ENCODE measurements at regions not wholly inside any gene's neighbourhood (a gene's known extent, or its start where the extent isn't known, plus 50 kb on each side); places are given as distances from the start of the nearest gene placed in this dataset.
"Not testable (repeated sequence)": the region's sequence is repeated elsewhere in the genome, so short reads cannot be mapped to it uniquely, and the experiment has no call there.

DNA sequence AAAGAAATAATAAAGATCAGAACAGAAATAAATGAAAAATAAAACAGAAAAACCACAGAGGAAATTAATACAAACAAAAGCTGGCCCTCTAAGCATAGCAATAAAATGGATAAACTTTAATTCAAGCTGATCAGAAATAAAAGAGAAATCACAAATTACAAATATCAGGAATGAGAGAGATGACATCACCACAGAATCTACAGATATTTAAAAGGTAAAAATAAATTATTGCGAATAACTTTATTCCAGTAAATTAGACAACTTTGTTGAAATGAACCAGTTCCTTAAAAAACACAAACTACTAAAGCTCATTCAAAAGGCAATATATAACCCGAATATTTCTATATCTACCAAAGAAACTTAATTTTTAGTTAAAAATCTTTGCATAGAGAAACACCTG lies 131.7 kb downstream of the PPP1R3A start:
- no peak for DNase-seq (ENCODE audit: low spot score)
- intact Hi-C loops (cut with DNase I) = no loop called here

DNA sequence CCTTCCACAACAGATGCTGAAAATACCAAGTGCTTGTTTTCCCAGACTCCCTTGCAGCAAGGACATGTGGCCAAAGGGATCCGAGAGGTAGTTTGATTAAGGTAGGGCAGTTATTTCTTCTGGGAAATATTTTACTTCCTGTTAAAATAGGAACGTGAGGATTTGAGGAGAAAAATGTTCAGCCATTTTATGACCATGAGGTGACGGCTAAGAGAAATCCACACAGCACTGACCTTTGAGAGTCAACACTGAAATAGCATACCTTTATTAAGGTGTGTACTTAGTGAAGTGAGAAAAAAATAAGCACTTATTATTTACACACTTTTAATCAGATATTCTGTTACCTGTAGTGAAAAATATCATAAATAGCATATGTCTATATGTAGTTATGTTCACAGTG lies 133.9 kb downstream of the PPP1R3A start:
- intact Hi-C loops (cut with DNase I) = no loop called here
- DNase-seq (ENCODE audit: low spot score) = no peak

DNA sequence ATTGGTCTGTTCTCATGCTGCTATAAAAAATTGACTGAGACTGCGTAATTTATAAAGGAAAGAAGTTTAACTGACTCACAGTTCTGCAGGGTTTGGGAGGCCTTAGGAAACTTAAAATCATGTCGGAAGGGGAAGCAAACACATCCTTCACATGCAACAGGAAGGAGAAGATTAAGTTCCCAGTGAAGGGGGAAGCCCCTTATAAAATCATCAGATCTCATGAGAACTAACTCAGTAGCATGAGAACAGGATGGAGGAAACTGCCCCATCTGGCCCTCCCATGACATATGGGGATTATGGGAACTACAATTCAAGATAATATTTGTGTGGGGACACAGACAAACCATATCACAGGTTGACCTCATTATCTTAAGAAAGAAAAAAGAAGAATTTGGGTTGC lies 134.5 kb downstream of the PPP1R3A start:
- intact Hi-C loops (cut with DNase I) = no loop called here
- DNase-seq (ENCODE audit: low spot score) = no peak

DNA sequence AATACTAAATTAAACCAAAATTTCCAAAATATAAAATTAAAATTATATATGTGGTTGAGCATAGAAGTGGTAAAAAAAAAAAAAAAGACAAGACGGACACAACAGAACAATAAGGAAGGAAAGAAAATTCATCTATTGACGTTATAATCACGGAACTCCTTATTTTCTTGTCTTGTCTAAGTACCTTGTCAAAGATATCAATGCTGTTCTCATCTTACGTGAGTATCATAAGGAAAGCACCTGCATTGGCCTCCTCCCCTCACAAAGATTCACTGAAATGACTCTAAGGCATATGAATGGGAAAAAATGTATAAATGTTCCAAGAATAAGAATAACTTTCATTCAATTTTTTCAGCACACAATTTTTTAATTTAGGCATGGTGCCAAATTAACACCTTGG lies 135.4 kb downstream of the PPP1R3A start:
- intact Hi-C loops (cut with DNase I) = no loop called here
- no peak for DNase-seq (ENCODE audit: low spot score)

DNA sequence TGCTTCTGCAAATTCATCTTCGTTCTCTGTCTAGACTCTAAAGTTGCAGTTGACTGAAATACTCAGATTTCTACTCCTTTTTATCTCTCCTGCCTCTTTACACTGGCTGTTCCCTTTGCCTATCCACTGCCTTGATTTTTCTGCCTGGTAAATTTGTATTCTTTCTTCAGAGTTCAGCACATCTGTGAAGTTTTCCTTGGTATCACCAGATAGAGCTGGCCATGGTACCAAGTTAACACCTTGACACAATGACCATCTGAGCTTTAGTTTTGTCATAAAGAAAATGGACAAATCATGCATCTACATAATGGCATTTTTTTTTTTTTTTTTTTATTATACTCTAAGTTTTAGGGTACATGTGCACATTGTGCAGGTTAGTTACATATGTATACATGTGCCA lies 143.0 kb downstream of the PPP1R3A start:
- intact Hi-C loops (cut with DNase I) = no loop called here
- DNase-seq (ENCODE audit: low spot score) = no peak

DNA sequence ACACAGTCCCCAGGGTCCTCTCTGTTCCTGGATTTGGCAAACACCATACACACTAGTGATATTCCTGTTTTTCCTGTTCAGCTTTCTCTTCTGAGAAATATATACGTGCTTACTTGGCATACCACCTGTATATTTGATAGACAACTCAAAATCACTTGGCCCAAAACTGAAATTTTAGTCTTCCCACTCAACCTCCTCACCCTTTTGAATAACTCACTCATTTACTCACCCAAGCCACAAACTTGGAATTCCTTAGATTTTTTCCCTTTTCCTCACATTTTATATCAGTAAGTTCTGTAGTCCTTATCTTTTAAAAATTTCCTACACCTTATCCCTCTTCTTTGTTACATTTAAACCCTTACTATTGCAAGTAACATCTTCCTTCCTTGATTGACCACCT lies 143.4 kb downstream of the PPP1R3A start:
- DNase-seq (ENCODE audit: low spot score) = no peak
- intact Hi-C loops (cut with DNase I) = no loop called here

DNA sequence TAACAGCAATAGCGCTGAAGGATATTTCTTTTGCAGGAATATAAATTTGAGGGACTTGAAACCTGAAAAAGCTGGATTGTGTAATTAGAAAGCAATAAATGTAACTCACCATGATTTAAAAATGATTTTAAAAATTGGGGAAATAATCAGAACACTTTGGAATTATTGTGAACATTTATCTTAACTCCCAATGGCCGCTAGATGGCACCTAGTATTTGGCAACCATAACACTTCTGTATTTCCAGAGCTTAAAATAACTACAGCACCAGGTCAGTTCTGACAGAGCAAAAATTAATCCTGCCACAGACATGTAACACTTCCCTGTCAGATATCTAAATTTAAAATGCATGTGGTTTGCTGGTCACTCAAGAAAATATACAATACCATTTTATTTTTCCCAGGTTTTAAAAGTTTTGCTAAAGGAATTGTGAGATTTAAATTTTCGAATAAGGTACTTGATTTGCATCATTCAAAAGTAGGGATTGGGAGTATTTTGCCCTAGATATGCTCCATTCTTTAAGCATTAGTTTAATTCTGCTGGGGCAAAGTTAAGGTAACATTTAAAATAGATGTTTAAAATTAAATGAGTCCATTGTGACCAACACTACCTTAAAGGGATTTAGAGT lies 144.5 kb downstream of the PPP1R3A start:
- intact Hi-C loops (cut with DNase I) = loop anchor here (5.0 kb wide), 1 partner anchor 143 kb away; the partner anchor contains the start of gene PPP1R3A
- no peak for DNase-seq (ENCODE audit: low spot score)

DNA sequence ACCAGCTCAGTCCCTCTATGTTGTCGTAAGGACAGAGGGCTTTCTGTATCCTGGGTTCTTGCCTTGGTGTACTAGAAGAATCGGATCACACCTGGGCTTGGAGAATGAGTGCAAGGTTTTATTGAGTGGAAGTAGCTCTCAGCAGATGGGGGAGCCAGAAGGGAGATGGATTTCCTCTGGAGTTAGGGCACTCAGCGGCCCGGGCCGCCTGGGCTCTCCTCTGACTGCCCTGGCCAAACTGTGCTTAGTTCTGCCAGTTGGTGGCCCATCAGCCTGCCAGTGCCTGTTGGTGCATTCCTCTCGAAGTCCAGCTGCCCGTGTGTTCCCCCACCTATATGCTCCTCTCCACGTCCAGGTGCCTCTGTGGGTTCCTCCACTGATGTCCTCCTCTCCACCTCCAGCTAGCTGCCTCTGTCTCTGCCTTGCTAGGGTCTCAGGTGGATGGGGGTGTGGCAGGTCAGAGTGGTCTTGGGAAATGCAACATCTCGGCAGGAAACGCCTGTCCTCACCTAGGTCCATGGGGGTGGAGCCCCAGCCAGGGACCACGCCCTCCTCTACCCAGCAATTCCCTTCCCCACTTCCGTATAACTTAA lies 148.6 kb downstream of the PPP1R3A start:
- intact Hi-C loops (cut with DNase I) = loop anchor here (5.0 kb wide), 1 partner anchor 147 kb away; the partner anchor contains the start of gene PPP1R3A
- no peak for DNase-seq (ENCODE audit: low spot score)

DNA sequence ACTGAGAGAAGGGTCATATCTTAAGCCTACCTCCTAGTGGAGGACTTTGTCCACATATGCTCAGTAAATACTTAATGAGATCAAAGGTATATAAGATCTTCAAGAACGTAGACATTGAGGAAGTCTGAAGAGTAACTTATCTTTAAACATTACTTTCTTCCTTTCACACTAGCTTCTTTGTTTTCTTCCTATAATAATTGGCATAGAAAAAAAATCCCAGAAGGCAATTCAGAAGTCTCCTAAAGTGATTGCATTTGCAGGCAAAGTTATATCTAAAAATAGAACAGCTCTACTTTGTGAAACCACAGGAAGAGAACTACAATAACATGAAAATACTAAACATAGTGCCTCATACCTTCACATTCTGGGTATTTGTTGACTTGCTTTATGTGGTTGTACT lies 150.4 kb downstream of the PPP1R3A start:
- DNase-seq (ENCODE audit: low spot score) = no peak
- intact Hi-C loops (cut with DNase I) = no loop called here

DNA sequence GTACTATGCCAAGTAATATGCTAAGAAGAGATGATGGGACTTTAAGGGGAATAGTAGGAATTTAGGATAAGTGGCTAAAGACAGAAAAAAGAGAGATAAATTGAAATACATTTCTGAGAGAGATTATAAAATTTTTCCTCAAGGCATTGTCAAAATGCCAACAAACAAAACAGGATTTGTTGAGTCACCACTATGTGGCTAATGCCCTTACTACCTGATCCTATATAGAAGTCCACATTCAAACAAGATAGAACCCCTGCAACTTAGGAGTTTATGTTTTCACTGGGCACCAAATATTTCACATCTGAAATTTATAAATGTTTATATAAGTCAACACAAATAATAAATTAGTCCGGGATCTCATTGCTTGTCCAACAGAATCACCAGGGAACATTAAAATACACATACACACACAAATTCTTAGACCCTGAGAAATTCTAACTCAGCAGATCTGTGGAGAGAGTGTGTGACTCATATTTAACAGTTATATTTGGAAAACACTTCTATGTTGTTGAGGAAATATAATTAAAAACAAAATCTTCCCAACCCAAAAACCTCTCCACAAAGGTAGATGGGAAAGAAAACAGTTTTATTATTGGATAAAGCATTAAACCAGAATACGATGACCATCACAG lies 154.3 kb downstream of the PPP1R3A start:
- intact Hi-C loops (cut with DNase I) = no loop called here
- DNase-seq (ENCODE audit: low spot score) = no peak

DNA sequence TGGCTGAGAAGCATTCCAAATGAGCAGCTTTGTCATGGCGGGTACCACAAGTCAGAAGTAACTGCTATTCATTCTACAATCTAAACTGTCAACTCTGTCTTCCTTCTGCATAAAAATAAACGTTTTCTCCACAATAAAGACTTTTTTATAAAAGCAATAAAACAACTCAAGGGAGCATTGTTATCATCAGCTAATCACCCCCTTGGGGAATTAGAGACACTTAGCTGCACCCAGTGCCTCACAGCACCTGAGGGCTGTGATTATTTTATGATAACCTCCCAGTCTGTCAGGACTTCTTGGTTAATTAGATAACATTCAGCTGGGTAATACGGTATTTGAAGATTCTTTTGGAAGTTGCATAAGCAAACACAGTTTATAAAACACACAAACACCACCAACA lies 155.6 kb downstream of the PPP1R3A start:
- intact Hi-C loops (cut with DNase I) = no loop called here

DNA sequence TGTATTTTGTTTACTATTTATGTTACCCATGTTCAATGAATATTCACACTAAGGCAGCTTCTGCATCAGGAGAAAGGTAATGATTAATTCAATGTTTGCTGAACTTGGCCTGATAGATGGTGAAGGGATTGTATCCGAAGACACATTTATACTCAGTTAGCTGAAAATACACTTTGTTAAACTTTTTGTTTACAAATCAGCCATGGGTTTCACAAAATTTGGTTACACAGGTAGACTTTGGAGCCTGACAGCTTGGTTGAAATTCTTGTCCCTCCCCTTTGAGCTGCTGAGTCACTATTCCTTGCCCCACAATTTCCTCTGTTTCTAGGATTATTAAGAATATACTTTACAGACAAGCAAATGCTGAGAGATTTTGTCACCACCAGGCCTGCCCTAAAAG lies 162.6 kb downstream of the PPP1R3A start:
- intact Hi-C loops (cut with DNase I) = no loop called here
- DNase-seq (ENCODE audit: low spot score) = no peak

More for the DNA sequence above, 155.6 kb downstream of the PPP1R3A start:
- no peak for DNase-seq (ENCODE audit: low spot score)

DNA sequence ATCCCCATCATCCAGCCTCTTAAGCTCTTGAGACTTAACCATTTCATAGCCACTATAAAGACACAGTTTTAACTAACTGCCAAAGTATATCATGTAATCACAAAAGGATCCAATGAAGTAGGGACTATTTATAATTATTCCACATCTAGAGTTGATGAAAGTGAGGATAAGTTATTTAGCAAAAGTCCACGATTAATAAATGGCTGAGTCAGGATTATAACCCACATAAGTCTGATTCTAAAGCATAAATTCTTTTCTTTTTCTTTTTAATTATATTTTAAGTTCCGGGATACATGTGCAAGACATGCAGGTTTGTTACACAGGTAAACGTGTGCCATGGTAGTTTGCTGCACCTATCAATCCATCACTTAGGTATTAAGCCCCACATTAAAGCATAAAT lies 166.1 kb downstream of the PPP1R3A start:
- DNase-seq (ENCODE audit: low spot score) = no peak
- intact Hi-C loops (cut with DNase I) = no loop called here

DNA sequence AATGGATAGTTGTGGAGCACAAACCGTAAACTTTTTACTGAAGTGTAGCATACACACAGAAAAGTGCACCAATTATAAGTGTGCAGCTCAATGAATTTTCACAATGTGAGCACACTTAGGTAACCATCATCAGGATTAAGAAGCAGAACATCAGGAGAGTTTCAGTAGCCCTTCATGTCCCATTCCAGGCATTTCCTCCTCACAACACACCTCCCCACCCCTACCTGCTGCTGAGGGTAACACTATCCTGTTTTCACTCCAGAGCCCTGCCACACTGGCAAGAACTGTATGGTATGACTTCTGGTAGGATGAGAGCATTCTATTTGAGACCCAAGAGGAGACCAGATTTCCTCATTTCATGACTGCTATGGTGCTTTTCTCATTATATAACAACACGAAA lies 166.5 kb downstream of the PPP1R3A start:
- intact Hi-C loops (cut with DNase I) = no loop called here
- DNase-seq (ENCODE audit: low spot score) = no peak

DNA sequence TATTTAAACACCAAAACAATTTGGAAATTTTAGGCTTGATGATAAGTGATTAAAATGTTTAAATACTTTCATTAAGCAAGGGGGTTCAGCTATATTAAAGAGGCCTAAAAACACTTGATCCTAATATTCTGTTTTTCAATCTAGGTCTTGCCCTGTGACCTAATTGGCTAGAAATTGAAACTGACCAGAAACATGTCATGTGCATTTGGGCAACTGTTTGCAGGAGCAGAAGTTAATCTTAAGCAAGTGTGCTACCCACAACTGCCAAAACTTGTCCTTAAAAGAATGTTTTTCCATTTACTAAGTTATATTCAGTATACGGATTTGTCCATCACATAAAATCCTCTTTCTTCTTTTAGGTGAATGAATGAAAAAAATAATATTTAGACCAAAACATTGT lies 167.3 kb downstream of the PPP1R3A start:
- intact Hi-C loops (cut with DNase I) = no loop called here
- no peak for DNase-seq (ENCODE audit: low spot score)

DNA sequence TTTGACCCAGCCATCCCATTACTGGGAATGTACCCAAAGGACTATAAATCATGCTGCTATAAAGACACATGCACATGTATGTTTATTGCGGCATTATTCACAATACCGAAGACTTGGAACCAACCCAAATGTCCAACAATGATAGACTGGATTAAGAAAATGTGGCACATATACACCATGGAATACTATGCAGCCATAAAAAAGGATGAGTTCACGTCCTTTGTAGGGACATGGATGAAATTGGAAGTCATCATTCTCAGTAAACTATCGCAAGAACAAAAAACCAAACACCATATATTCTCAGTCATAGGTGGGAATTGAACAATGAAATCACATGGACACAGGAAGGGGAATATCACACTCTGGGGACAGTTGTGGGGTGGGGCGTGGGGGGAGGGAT lies 170.4 kb downstream of the PPP1R3A start:
- intact Hi-C loops (cut with DNase I); DNase-seq (ENCODE audit: low spot score): not testable (repeated sequence)

DNA sequence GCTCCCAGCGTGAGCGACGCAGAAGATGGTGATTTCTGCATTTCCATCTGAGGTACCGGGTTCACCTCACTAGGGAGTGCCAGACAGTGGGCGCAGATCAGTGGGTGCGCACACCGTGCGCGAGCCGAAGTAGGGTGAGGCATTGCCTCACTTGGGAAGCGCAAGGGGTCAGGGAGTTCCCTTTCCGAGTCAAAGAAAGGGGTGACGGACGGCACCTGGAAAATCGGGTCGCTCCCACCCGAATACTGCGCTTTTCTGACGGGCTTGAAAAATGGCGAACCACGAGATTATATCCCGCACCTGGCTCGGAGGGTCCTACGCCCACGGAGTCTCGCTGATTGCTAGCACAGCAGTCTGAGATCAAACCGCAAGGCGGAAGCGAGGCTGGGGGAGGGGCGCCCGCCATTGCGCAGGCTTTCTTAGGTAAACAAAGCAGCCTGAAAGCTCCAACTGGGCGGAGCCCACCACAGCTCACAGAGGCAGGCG lies 175.8 kb downstream of the PPP1R3A start:
- DNase-seq (ENCODE audit: low spot score); intact Hi-C loops (cut with DNase I): not testable (repeated sequence)

DNA sequence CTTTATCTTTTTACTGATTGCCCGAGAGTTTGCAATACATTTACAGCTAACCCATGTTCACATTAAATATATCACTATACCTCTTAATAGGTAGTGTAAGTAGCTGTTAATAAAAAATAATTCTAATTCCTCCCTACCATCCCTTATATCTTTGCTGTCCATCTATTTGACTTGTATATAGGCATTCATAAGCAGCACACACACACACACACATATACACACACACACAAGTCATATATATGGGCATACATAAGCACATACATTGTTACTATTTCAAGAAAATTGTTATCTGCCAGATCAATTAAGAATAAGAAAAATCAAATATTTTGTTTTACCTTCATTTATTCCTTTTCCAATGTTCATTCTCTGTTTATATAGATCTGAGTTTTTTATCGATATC lies 176.4 kb downstream of the PPP1R3A start:
- no peak for DNase-seq (ENCODE audit: low spot score)
- intact Hi-C loops (cut with DNase I) = no loop called here

DNA sequence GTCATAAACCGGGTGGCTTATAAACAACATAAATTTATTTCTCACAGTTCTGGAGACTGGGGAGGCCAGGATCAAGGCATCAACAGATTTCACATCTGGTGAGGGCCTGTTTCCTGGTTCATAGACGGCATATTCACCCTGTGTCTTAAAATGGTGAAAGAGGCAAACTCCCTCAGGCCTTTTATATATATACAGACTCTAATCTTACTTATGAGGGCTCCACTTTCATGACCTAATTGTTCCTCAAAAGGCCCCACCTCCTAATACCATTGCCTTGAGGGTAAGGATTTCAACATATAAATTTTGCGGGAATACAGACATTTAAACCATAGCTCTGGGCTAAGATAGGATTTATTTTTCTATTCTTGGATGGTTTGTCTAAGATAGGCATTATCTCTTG lies 187.2 kb downstream of the PPP1R3A start:
- DNase-seq (ENCODE audit: low spot score) = no peak
- intact Hi-C loops (cut with DNase I) = no loop called here

DNA sequence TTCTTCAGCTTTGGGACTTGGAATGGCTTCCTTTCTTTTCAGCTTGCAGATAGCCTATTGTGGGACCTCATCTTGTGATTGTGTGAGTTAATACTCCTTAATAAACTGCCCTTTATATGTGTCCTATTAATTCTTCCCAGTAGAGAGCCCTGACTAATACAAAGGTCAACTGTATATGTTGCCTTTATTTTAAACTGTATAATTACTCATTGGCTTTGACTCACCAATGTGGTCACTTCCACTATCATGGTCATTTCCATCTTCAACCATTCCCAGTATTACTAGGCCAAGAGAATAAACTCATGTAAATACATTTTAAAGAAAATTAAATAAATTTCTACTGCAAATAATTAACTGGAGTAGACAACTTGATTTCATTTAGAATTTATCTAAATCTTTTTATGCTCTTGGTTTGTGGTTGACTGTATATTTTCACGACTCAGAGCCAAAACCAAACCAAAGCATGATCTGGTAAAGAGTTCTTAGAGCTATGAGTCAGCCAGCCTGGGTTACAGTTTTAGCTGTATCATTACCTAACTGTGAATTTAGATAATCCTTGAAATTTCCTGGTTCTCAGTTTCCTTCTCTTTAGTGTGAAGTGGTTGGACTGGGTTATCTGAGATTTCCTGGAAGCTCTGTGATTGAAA lies 188.4 kb downstream of the PPP1R3A start:
- no peak for DNase-seq (ENCODE audit: low spot score)

DNA sequence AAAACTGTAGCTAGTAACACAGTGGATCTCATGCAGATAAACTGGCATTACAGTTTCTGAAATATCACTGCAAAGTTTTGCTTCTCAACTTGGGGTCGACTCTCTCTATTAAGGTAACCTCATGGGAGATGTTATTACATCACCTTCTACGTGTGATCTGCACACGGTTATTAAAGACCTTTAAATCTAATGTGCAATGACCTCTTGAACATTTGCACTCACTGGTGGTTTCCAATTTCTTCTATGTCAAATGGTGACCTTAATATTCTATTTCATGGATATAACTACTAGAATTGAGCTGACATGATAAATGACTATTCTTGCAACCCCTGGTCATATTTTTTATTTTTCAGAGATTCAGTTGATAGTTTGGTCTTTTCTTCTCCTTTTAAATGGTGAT lies 191.3 kb downstream of the PPP1R3A start:
- intact Hi-C loops (cut with DNase I) = no loop called here
- DNase-seq (ENCODE audit: low spot score) = no peak

More for the DNA sequence above, 188.4 kb downstream of the PPP1R3A start:
- intact Hi-C loops (cut with DNase I) = no loop called here
